Breast epithelium (tissue), 3 donors: ENCODE measurements at regions not wholly inside any gene's neighbourhood (a gene's known extent, or its start where the extent isn't known, plus 50 kb on each side); places are given as distances from the start of the nearest gene placed in this dataset.

ENCODE experiments used
- POLR2A ChIP-seq: fragments of 450-650 bp; IDR thresholded peaks from one replicate; pipeline ENCODE4 v1.6.1; 2016; ENCODE audit warnings: antibody characterized with exemption, mild to moderate bottlenecking, moderate library complexity
- TF ChIP-seq, protein P1 (sequence below), 3 donors: fragments of 450-650 bp; IDR thresholded peaks; one replicate each; pipeline ENCODE4 v1.5.1; 2016 to 2017; ENCODE audit warnings: antibody characterized with exemption in 3 of 3, mild to moderate bottlenecking in 3 of 3, moderate library complexity in 3 of 3

DNA sequence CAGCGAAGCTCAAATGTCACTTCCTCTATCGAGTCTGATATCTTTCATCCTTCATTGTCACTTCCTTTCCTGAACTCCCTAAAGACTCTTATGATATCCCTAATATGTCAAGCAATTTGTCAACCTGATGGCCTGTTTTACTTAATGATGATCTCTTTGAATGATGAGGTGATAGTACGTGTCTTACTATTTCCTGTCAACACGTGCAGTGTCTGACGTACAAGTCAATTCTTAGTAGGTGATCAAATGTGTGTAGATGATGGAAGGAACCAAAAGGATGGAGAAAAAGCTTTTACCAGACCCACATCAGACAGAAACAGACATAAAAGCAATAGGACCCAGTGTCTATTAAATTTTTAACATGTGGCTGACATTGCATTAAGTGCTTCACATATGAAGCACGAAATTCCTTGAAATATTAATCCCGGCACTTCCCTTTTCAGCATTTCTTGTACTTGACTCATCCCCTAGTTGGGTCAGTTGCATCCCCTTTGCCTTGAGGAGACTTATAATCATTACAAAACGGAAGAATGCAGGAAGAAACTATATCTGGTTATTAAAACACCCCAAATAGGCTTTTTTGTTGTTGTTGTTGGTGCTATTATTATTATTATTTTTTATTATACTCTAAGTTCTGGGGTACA, 108.6 kb upstream of the NYAP2 start:
- no peak for TF ChIP-seq POLR2A
- TF ChIP-seq, protein P1, sequence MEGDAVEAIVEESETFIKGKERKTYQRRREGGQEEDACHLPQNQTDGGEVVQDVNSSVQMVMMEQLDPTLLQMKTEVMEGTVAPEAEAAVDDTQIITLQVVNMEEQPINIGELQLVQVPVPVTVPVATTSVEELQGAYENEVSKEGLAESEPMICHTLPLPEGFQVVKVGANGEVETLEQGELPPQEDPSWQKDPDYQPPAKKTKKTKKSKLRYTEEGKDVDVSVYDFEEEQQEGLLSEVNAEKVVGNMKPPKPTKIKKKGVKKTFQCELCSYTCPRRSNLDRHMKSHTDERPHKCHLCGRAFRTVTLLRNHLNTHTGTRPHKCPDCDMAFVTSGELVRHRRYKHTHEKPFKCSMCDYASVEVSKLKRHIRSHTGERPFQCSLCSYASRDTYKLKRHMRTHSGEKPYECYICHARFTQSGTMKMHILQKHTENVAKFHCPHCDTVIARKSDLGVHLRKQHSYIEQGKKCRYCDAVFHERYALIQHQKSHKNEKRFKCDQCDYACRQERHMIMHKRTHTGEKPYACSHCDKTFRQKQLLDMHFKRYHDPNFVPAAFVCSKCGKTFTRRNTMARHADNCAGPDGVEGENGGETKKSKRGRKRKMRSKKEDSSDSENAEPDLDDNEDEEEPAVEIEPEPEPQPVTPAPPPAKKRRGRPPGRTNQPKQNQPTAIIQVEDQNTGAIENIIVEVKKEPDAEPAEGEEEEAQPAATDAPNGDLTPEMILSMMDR (IDR thresholded peaks at IDR 0.05): no peak
